HEK293 (cell line): ENCODE measurements at regions not wholly inside any gene's neighbourhood (a gene's known extent, or its start where the extent isn't known, plus 50 kb on each side); places are given as distances from the start of the nearest gene placed in this dataset.

Experiments
- CTCF ChIA-PET: fragments of 350-600 bp; formaldehyde crosslinking; extraction: SDS; loops from one replicate; lab custom pipeline; 2021; ENCODE audit warnings: antibody characterized with exemption; lab: Yijun Ruan, JAX
- POLR2A ChIA-PET: fragments of 300-600 bp; formaldehyde crosslinking; extraction: SDS; loops from one replicate; lab custom pipeline; 2020; ENCODE audit warnings: antibody characterized with exemption, inconsistent platforms; lab: Yijun Ruan, JAX
- H3K27ac ChIP-seq: fragments of 200-500 bp; sonication (Bioruptor generic); 2 replicates; pipeline ENCODE4 v1.5.1; 2014; ENCODE audit warnings: low read depth, low read length, control low read depth, inconsistent platforms; ENCODE audit errors: extremely low read depth
- H3K36me3 ChIP-seq, 2 experiments: fragments of 200-500 bp in 1 of 2; sonication (Bioruptor generic) in 1 of 2; 1 replicate in 1 of 2; 2 replicates in 1 of 2; pipeline ENCODE4 v1.5.1; 2014 to 2017; ENCODE audit warnings: inconsistent platforms in 2 of 2, low read length in 2 of 2; ENCODE audit not compliant: control insufficient read depth in 2 of 2, insufficient read depth in 1 of 2
- H3K4me1 ChIP-seq: fragments of 200-500 bp; sonication (Bioruptor generic); 2 replicates; pipeline ENCODE4 v1.5.1; 2014; ENCODE audit warnings: mild to moderate bottlenecking, low read length, inconsistent platforms; ENCODE audit not compliant: control insufficient read depth, insufficient read depth
- H3K4me3 ChIP-seq: 2 replicates; pipeline ENCODE4 v1.5.1; 2011; ENCODE audit warnings: low read depth, mild to moderate bottlenecking, control low read depth, low read length, moderate library complexity
- H3K9me3 ChIP-seq: fragments of 200-500 bp; sonication (Bioruptor generic); 2 replicates; pipeline ENCODE4 v1.5.1; 2014; ENCODE audit warnings: low read depth, low read length, inconsistent platforms; ENCODE audit not compliant: control insufficient read depth, insufficient read depth
- HOXC10 ChIP-seq: sonication (generic); formaldehyde crosslinking; IDR thresholded peaks from 2 replicates; pipeline ENCODE4 v1.8.1; 2023; ENCODE audit warnings: mild to moderate bottlenecking, missing genetic modification reagents
- SCRT2 ChIP-seq: fragments of 450-650 bp; formaldehyde crosslinking; IDR thresholded peaks from 2 replicates; pipeline ENCODE4 v1.5.1; 2016; ENCODE audit warnings: missing biosample characterization, missing genetic modification characterization
- SETDB1 ChIP-seq: IDR thresholded peaks from one replicate; pipeline ENCODE4 v1.6.1; 2017; ENCODE audit warnings: mild to moderate bottlenecking, low read length, moderate library complexity, mixed read lengths; ENCODE audit not compliant: insufficient read length
- TSHZ1 ChIP-seq: fragments of 450-650 bp; formaldehyde crosslinking; IDR thresholded peaks from 2 replicates; pipeline ENCODE4 v1.5.1; 2016; ENCODE audit warnings: missing biosample characterization, missing genetic modification characterization, borderline replicate concordance
- ZBTB48 ChIP-seq: fragments of 450-650 bp; formaldehyde crosslinking; IDR thresholded peaks from 2 replicates; pipeline ENCODE4 v1.5.1; 2016; ENCODE audit warnings: missing biosample characterization, missing genetic modification characterization
- ZFP69B ChIP-seq: fragments of 450-650 bp; formaldehyde crosslinking; IDR thresholded peaks from 2 replicates; pipeline ENCODE4 v1.5.1; 2016; ENCODE audit warnings: missing biosample characterization, missing genetic modification characterization
- ZNF157 ChIP-seq: fragments of 450-650 bp; formaldehyde crosslinking; IDR thresholded peaks from 2 replicates; pipeline ENCODE4 v1.5.1; 2016; ENCODE audit warnings: missing biosample characterization, missing genetic modification characterization
- ZNF341 ChIP-seq: fragments of 450-650 bp; formaldehyde crosslinking; IDR thresholded peaks from 2 replicates; pipeline ENCODE4; 2016; ENCODE audit warnings: low read depth, missing biosample characterization, missing genetic modification characterization
- ZNF398 ChIP-seq: fragments of 450-650 bp; formaldehyde crosslinking; IDR thresholded peaks from 2 replicates; pipeline ENCODE4 v1.5.1; 2017; ENCODE audit warnings: missing biosample characterization, missing genetic modification characterization
- ZNF558 ChIP-seq: fragments of 450-650 bp; formaldehyde crosslinking; IDR thresholded peaks from 2 replicates; pipeline ENCODE4 v1.5.1; 2016; ENCODE audit warnings: missing biosample characterization, missing genetic modification characterization
- ZNF560 ChIP-seq: fragments of 450-650 bp; formaldehyde crosslinking; IDR thresholded peaks from 2 replicates; pipeline ENCODE4 v1.5.1; 2017; ENCODE audit warnings: missing biosample characterization, missing genetic modification characterization, borderline replicate concordance
- ZNF580 ChIP-seq: fragments of 450-650 bp; formaldehyde crosslinking; IDR thresholded peaks from 2 replicates; pipeline ENCODE4 v1.5.1; 2016; ENCODE audit warnings: missing biosample characterization, missing genetic modification characterization
- ZNF654 ChIP-seq: fragments of 450-650 bp; formaldehyde crosslinking; IDR thresholded peaks from 2 replicates; pipeline ENCODE4 v1.5.1; 2016; ENCODE audit warnings: low read depth, missing biosample characterization, missing genetic modification characterization
- ZNF837 ChIP-seq: fragments of 450-650 bp; formaldehyde crosslinking; IDR thresholded peaks from 2 replicates; pipeline ENCODE4 v1.5.1; 2016; ENCODE audit warnings: missing biosample characterization, missing genetic modification characterization

GRCh38 chr16:74230126-74230525 lies 66.5 kb upstream of the PSMD7 start (continued):
- TF ChIP-seq ZNF580 (tag by site-specific recombination) (no peak), ZBTB48 (tag by site-specific recombination) (no peak)

- Histone ChIP-seq H3K27ac (no peak overlapping the region), H3K9me3 (no peaks in the 10 kb centered on the region), H3K36me3 (no peaks in the 10 kb centered on the region), H3K4me3 (no peak overlapping the region), H3K4me1 (no peaks in the 10 kb centered on the region)
- POLR2A ChIA-PET, result interaction anchor here (0.9 kb wide), 1 partner anchor 10 kb away, joined by 3 read pairs; no protein-coding TSS in a partner anchor
- TF ChIP-seq ZNF398 (tag by site-specific recombination) (no peak), ZNF654 (tag by site-specific recombination) (peak; percentile 34), ZNF837 (no peak)
- CTCF ChIA-PET, result interaction anchor here (0.6 to 2.1 kb wide), 17 partner anchors 9 to 1611 kb away, joined by 3 to 10 read pairs (median 4); no protein-coding TSS in a partner anchor
Measured at GRCh38 chr16:74226338-74226954, 70.2 kb upstream of the PSMD7 start.

- TF ChIP-seq TSHZ1 (no peak), ZNF341 (tag by site-specific recombination) (no peak), ZFP69B (tag by site-specific recombination) (no peak), HOXC10 (CRISPR knock-in tag) (no peak), ZNF560 (tag by site-specific recombination) (no peak), ZNF558 (tag by site-specific recombination) (no peak), SETDB1 (no peak), ZNF157 (no peak), SCRT2 (tag by site-specific recombination) (no peak)
- TF ChIP-seq, all 188 proteins: peak for 0
- POLR2A ChIA-PET, result no interaction called here
Measured at GRCh38 chr16:74224828-74225612, 71.6 kb upstream of the PSMD7 start.

More at GRCh38 chr16:74224828-74225612, 71.6 kb upstream of the PSMD7 start:
- no peak overlapping the region for H3K27ac ChIP-seq
- H3K9me3 ChIP-seq, result no peaks in the 10 kb centered on the region
- no peak overlapping the region for H3K4me3 ChIP-seq
- CTCF ChIA-PET, result interaction anchor here (0.6 to 1.4 kb wide), 8 partner anchors 14 to 1405 kb away, joined by 3 to 5 read pairs (median 4); no protein-coding TSS in a partner anchor
- no peaks in the 10 kb centered on the region for H3K4me1 ChIP-seq
- no peaks in the 10 kb centered on the region for H3K36me3 ChIP-seq
